ENCODE measurements at regions not wholly inside any gene's neighbourhood (a gene's known extent, or its start where the extent isn't known, plus 50 kb on each side); places are given as distances from the start of the nearest gene placed in this dataset.
"Not testable (repeated sequence)": the region's sequence is repeated elsewhere in the genome, so short reads cannot be mapped to it uniquely, and the experiment has no call there.

GRCh38 chr2:199042660-199043379 is 414.9 kb downstream of the SATB2 start:
- Histone ChIP-seq H3K27me3 (ENCODE audit: low read depth) (no peaks in the 10 kb centered on the region; the same call in 1 of the 2 replicates), H3K36me3 (replicated peaks) (no peaks in the 10 kb centered on the region), H3K4me1 (no peaks in the 10 kb centered on the region), H3K4me3 (no peak overlapping the region), H3K9me3 (no peaks in the 10 kb centered on the region)
- no peak for DNase-seq (ENCODE audit: low spot score in 2 of 2)
- in situ Hi-C loops (cut with MboI; ENCODE audit: low sequenced_read_pairs): no loop called here

DNA sequence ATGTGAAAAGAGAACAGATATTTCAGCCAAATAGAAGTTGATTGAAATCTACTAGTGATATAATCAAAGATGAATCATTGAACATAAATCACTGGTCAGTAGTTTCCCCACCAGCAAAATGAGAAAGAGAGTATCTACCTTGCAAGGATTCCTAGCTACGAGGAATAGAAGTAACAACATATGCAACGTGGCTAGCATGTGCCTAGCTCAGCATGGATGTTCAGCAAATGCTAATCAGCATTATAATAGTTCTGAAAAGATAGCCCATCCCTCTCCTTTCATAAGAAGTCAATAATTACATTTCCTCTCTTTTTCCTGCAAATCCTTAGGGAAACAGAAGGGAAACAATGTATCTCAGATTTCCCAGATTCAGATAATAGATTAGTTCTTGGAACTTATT is 417.2 kb downstream of the SATB2 start:
- Histone ChIP-seq H3K4me1 (no peaks in the 10 kb centered on the region), H3K9me3 (no peaks in the 10 kb centered on the region), H3K27me3 (ENCODE audit: low read depth) (no peaks in the 10 kb centered on the region), H3K36me3 (replicated peaks) (no peaks in the 10 kb centered on the region), H3K4me3 (no peak overlapping the region)
- DNase-seq (ENCODE audit: low spot score in 2 of 2): peak in 1 of 2 experiments; percentile 19
- in situ Hi-C loops (cut with MboI; ENCODE audit: low sequenced_read_pairs): no loop called here

DNA sequence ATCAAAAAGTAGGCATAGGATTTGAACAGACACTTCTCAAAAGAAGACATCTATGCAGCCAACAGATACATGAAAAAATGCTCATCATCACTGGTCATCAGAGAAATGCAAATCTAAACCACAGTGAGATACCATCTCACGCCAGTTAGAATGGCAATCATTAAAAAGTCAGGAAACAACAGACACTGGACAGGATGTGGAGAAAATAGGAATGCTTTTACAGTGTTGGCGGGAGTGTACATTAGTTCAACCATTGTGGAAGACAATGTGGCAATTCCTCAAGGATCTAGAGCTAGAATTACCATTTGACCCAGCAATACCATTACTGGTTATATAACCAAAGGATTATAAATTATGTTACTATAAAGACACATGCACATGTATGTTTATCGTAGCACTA is 424.0 kb downstream of the SATB2 start:
- H3K4me3 ChIP-seq; DNase-seq (ENCODE audit: low spot score in 2 of 2); in situ Hi-C loops (cut with MboI; ENCODE audit: low sequenced_read_pairs); H3K9me3 ChIP-seq; H3K27me3 ChIP-seq (ENCODE audit: low read depth); H3K36me3 ChIP-seq (replicated peaks); H3K4me1 ChIP-seq: not testable (repeated sequence)

GRCh38 chr2:199025146-199025545 is 432.6 kb downstream of the SATB2 start:
- Histone ChIP-seq H3K4me1 (no peaks in the 10 kb centered on the region), H3K36me3 (replicated peaks) (no peaks in the 10 kb centered on the region), H3K27me3 (ENCODE audit: low read depth) (no peaks in the 10 kb centered on the region), H3K4me3 (no peak overlapping the region), H3K9me3 (no peaks in the 10 kb centered on the region)
- in situ Hi-C loops (cut with MboI; ENCODE audit: low sequenced_read_pairs): no loop called here
- DNase-seq (ENCODE audit: low spot score in 2 of 2): no peak

- Histone ChIP-seq H3K36me3 (replicated peaks) (no peaks in the 10 kb centered on the region), H3K4me3 (no peak overlapping the region), H3K27me3 (ENCODE audit: low read depth) (no peaks in the 10 kb centered on the region), H3K4me1 (no peaks in the 10 kb centered on the region), H3K9me3 (no peaks in the 10 kb centered on the region)
- in situ Hi-C loops (cut with MboI; ENCODE audit: low sequenced_read_pairs): no loop called here
- DNase-seq (ENCODE audit: low spot score in 2 of 2): no peak
Observed at GRCh38 chr2:199024224-199024623, 433.5 kb downstream of the SATB2 start.

- peak in 1 of 2 experiments; percentile 24 for DNase-seq (ENCODE audit: low spot score in 2 of 2)
- in situ Hi-C loops (cut with MboI; ENCODE audit: low sequenced_read_pairs): no loop called here
- no peaks in the 10 kb centered on the region for H3K4me1 ChIP-seq
- H3K4me3 ChIP-seq: no peak overlapping the region
- H3K36me3 ChIP-seq (replicated peaks): no peaks in the 10 kb centered on the region
- H3K9me3 ChIP-seq: no peaks in the 10 kb centered on the region
- no peaks in the 10 kb centered on the region for H3K27me3 ChIP-seq (ENCODE audit: low read depth)
Observed at GRCh38 chr2:199019898-199020507, 437.7 kb downstream of the SATB2 start.

GRCh38 chr2:199018826-199019225 is 438.9 kb downstream of the SATB2 start:
- no peak for DNase-seq (ENCODE audit: low spot score in 2 of 2)
- no peak overlapping the region for H3K4me3 ChIP-seq
- H3K9me3 ChIP-seq: no peaks in the 10 kb centered on the region
- no peaks in the 10 kb centered on the region for H3K27me3 ChIP-seq (ENCODE audit: low read depth)
- no peaks in the 10 kb centered on the region for H3K36me3 ChIP-seq (replicated peaks)
- in situ Hi-C loops (cut with MboI; ENCODE audit: low sequenced_read_pairs): no loop called here
- H3K4me1 ChIP-seq: no peaks in the 10 kb centered on the region

DNA sequence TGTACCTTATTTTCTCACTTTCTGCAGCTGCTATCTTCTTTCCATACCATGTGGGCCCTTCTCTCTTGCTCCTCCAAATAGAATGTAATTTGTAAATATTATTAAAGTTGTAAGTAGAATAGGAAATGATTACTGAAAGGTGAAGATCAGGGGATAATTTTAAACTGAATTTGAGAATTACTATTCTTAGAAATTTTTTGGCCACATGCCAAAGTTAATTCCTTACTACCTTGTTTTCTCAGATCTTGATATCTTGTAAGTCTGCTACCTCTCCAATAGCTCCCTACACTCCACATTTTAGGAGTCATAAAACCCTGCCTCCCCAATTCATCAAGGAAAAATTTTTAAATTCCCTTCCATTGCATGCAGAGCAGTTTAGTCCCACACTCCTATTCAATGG is 442.7 kb downstream of the SATB2 start:
- Histone ChIP-seq H3K27me3 (ENCODE audit: low read depth) (no peaks in the 10 kb centered on the region), H3K9me3 (no peaks in the 10 kb centered on the region), H3K4me3 (no peak overlapping the region), H3K4me1 (no peaks in the 10 kb centered on the region), H3K36me3 (replicated peaks) (no peaks in the 10 kb centered on the region)
- in situ Hi-C loops (cut with MboI; ENCODE audit: low sequenced_read_pairs): no loop called here
- no peak for DNase-seq (ENCODE audit: low spot score in 2 of 2)

- Histone ChIP-seq H3K4me3 (no peak overlapping the region), H3K4me1 (no peaks in the 10 kb centered on the region), H3K27me3 (ENCODE audit: low read depth) (no peaks in the 10 kb centered on the region), H3K9me3 (no peaks in the 10 kb centered on the region), H3K36me3 (replicated peaks) (no peaks in the 10 kb centered on the region)
- in situ Hi-C loops (cut with MboI; ENCODE audit: low sequenced_read_pairs): no loop called here
- no peak for DNase-seq (ENCODE audit: low spot score in 2 of 2)
Observed at GRCh38 chr2:199014226-199014625, 443.5 kb downstream of the SATB2 start.

- Histone ChIP-seq H3K4me1 (no peaks in the 10 kb centered on the region), H3K4me3 (no peak overlapping the region), H3K9me3 (no peaks in the 10 kb centered on the region), H3K36me3 (replicated peaks) (no peaks in the 10 kb centered on the region), H3K27me3 (ENCODE audit: low read depth) (no peaks in the 10 kb centered on the region)
- no peak for DNase-seq (ENCODE audit: low spot score in 2 of 2)
- in situ Hi-C loops (cut with MboI; ENCODE audit: low sequenced_read_pairs): no loop called here
Observed at GRCh38 chr2:199011908-199012307, 445.8 kb downstream of the SATB2 start.

- Histone ChIP-seq H3K9me3 (no peaks in the 10 kb centered on the region), H3K36me3 (replicated peaks) (no peaks in the 10 kb centered on the region), H3K27me3 (ENCODE audit: low read depth) (no peaks in the 10 kb centered on the region), H3K4me3 (no peak overlapping the region), H3K4me1 (no peaks in the 10 kb centered on the region)
- in situ Hi-C loops (cut with MboI; ENCODE audit: low sequenced_read_pairs): no loop called here
- no peak for DNase-seq (ENCODE audit: low spot score in 2 of 2)
Observed at GRCh38 chr2:198994678-198995077, 463.1 kb downstream of the SATB2 start.

- DNase-seq (ENCODE audit: low spot score in 2 of 2): no peak
- no peak overlapping the region for H3K4me3 ChIP-seq
- H3K27me3 ChIP-seq (ENCODE audit: low read depth): no peaks in the 10 kb centered on the region
- H3K4me1 ChIP-seq: no peaks in the 10 kb centered on the region
- no peaks in the 10 kb centered on the region for H3K9me3 ChIP-seq
- in situ Hi-C loops (cut with MboI; ENCODE audit: low sequenced_read_pairs): no loop called here
- no peaks in the 10 kb centered on the region for H3K36me3 ChIP-seq (replicated peaks)
Observed at GRCh38 chr2:198991431-198991830, 466.3 kb downstream of the SATB2 start.

DNA sequence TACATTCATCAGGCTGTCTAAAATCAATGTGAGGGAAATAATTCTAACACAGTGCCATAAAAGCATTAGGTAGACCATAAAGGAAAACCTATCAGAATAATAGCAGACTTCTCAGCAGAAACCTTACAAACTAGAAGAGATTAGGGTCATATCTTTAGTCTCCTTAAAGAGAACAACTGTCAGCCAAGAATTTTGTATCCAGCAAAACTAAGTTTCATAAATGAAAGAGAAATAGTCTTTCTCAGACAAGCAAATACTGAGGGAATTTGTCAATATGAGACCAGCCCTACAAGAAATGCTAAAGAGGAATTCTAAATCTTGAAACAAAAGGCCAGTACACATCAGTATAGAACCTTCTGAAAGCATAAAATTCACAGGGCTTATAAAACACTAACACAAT is 482.0 kb downstream of the SATB2 start:
- in situ Hi-C loops (cut with MboI; ENCODE audit: low sequenced_read_pairs): no loop called here
- H3K9me3 ChIP-seq: no peaks in the 10 kb centered on the region
- no peaks in the 10 kb centered on the region for H3K36me3 ChIP-seq (replicated peaks)
- no peak for DNase-seq (ENCODE audit: low spot score in 2 of 2)
- H3K4me3 ChIP-seq: no peak overlapping the region
- no peaks in the 10 kb centered on the region for H3K27me3 ChIP-seq (ENCODE audit: low read depth)
- H3K4me1 ChIP-seq: no peaks in the 10 kb centered on the region

DNA sequence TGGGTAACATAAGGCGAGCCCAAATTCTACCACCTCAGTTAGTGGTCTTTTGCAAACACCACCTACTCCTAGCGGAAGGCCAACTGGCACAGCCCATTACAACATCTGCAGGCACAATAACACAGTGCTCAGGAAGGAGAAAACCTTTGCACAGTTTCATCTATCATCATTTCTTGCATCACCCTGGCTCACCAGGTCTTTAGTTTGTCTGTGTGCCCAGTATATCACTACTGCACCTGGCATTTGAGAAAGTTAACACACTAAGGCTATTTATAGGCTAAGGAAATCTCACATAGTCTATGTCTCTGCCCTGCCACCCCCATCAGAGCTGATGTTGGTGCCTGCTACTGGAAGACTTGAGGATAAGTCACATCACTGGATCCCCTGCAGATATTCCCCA is 484.0 kb downstream of the SATB2 start:
- Histone ChIP-seq H3K4me1 (no peaks in the 10 kb centered on the region), H3K9me3 (no peaks in the 10 kb centered on the region), H3K36me3 (replicated peaks) (no peaks in the 10 kb centered on the region), H3K27me3 (ENCODE audit: low read depth) (no peaks in the 10 kb centered on the region), H3K4me3 (no peak overlapping the region)
- DNase-seq (ENCODE audit: low spot score in 2 of 2): no peak
- in situ Hi-C loops (cut with MboI; ENCODE audit: low sequenced_read_pairs): no loop called here

GRCh38 chr2:198973181-198973580 is 484.6 kb downstream of the SATB2 start:
- H3K4me3 ChIP-seq: no peak overlapping the region
- no peak for DNase-seq (ENCODE audit: low spot score in 2 of 2)
- no peaks in the 10 kb centered on the region for H3K4me1 ChIP-seq
- H3K9me3 ChIP-seq: no peaks in the 10 kb centered on the region
- H3K36me3 ChIP-seq (replicated peaks): no peaks in the 10 kb centered on the region
- H3K27me3 ChIP-seq (ENCODE audit: low read depth): no peaks in the 10 kb centered on the region
- in situ Hi-C loops (cut with MboI; ENCODE audit: low sequenced_read_pairs): no loop called here
